Activated CD8-positive, alpha-beta T cell treated with anti-CD3 and anti-CD28 coated beads, Interleukin-2, amount 10 ng/mL, durations not matched to agents 7 days and 5 days (primary cell): ENCODE measurements at regions not wholly inside any gene's neighbourhood (a gene's known extent, or its start where the extent isn't known, plus 50 kb on each side); places are given as distances from the start of the nearest gene placed in this dataset.
"Not testable (repeated sequence)": the region's sequence is repeated elsewhere in the genome, so short reads cannot be mapped to it uniquely, and the experiment has no call there.

Experiments used
- ATAC-seq: fragments of 150-1000 bp; cut with Tn5 transposase; one replicate; pipeline ENCODE4 v1.10.0; 2021; ENCODE audit warnings: moderate library complexity
- CTCF ChIA-PET: fragments of 350-600 bp; sonication (Branson Sonifier 250); formaldehyde crosslinking; loops from one replicate; lab custom pipeline; 2021; ENCODE audit warnings: antibody characterized with exemption; lab: Charles Lee
- POLR2A ChIA-PET: fragments of 350-600 bp; sonication (Branson Sonifier 250); formaldehyde crosslinking; loops from one replicate; lab custom pipeline; 2021; ENCODE audit warnings: antibody characterized with exemption; lab: Charles Lee
- DNase-seq: peaks from one replicate; pipeline ENCODE4 v3.0.0-alpha.2; 2020
- H3K27ac Mint-ChIP-seq: one replicate; pipeline ENCODE4 v1.8.0; 2021; ENCODE audit warnings: mild to moderate bottlenecking, mixed read lengths
- H3K27me3 Mint-ChIP-seq: one replicate; pipeline ENCODE4 v1.8.0; 2021; ENCODE audit warnings: low read depth, mixed read lengths
- H3K36me3 Mint-ChIP-seq: one replicate; pipeline ENCODE4 v1.8.0; 2021; ENCODE audit warnings: low read depth, mixed read lengths
- H3K4me1 Mint-ChIP-seq: one replicate; pipeline ENCODE4 v1.8.0; 2021; ENCODE audit warnings: low read depth, mixed read lengths
- H3K4me3 Mint-ChIP-seq: one replicate; pipeline ENCODE4 v1.8.0; 2021; ENCODE audit warnings: mild to moderate bottlenecking, mixed read lengths
- H3K9me3 Mint-ChIP-seq: one replicate; pipeline ENCODE4 v1.8.0; 2022; ENCODE audit warnings: mixed read lengths; ENCODE audit not compliant: insufficient read depth

DNA sequence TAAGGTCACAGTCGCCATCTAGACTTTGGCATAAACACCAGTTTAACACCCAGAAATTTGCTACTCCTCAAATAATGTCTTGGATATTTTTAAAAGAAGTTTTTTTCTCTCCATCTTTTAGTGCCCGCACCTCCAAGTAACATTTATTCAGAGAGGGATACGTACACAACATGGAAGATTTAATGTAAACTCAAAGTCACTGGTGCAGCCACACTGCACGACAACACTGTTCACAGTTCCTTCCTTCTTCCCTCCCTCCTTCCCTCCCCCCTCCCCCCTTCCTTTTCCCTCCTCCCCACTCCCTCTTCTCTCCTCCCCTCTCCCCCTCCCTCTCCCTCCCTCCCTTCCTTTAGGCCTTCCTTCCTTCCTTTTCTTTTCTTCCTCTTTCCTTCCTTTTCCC is 56.5 kb downstream of the NPPC start:
- no peak overlapping the region for H3K27ac Mint-ChIP-seq
- H3K4me3 Mint-ChIP-seq = no peak overlapping the region
- no peaks in the 10 kb centered on the region for H3K36me3 Mint-ChIP-seq
- ChIA-PET CTCF (no interaction called here), POLR2A (no interaction called here)
- DNase-seq (no peak), ATAC-seq (no peak)
- no peaks in the 10 kb centered on the region for H3K4me1 Mint-ChIP-seq
- H3K9me3 Mint-ChIP-seq = peaks cover 4% of the 10 kb centered on the region
- H3K27me3 Mint-ChIP-seq = peaks cover 8% of the 10 kb centered on the region

GRCh38 chr2:231869016-231869415 is 57.2 kb downstream of the NPPC start:
- H3K4me1 Mint-ChIP-seq, CTCF ChIA-PET, H3K36me3 Mint-ChIP-seq, ATAC-seq, H3K27me3 Mint-ChIP-seq, H3K4me3 Mint-ChIP-seq, POLR2A ChIA-PET, H3K27ac Mint-ChIP-seq, DNase-seq, H3K9me3 Mint-ChIP-seq: not testable (repeated sequence)

- POLR2A ChIA-PET = interaction anchor here (0.6 kb wide), 1 partner anchor 1896 kb away, joined by 3 read pairs; no protein-coding TSS in a partner anchor
- Mint-ChIP-seq H3K36me3 (no peaks in the 10 kb centered on the region), H3K9me3 (peaks cover 4% of the 10 kb centered on the region), H3K4me1 (no peaks in the 10 kb centered on the region), H3K27me3 (peaks cover 8% of the 10 kb centered on the region), H3K4me3 (no peak overlapping the region), H3K27ac (no peak overlapping the region)
- no peak for ATAC-seq
- DNase-seq = no peak
- CTCF ChIA-PET = no interaction called here
Measured at GRCh38 chr2:231866450-231866849, 59.7 kb downstream of the NPPC start.

DNA sequence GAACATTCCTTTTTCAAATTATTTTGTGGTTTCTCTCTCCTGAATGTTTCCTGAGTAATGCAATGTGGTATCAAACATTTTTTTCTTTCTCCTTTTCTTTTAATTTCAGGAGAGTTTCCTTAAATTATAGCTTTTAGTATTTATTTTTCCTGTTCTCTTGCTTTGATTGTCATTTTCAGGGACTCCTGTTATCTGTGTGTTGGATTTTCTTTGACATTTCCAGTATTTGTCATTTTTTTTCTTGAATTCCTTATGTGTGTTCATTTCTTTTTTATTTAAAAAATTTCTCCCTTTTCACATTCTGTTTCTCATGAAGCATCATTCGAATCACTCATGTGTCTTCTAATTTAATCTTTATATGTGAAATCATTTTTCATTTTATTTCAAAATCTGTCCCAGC is 61.0 kb downstream of the NPPC start:
- Mint-ChIP-seq H3K27ac (no peak overlapping the region), H3K27me3 (peaks cover 5% of the 10 kb centered on the region), H3K4me1 (no peaks in the 10 kb centered on the region), H3K36me3 (no peaks in the 10 kb centered on the region), H3K9me3 (peaks cover 4% of the 10 kb centered on the region), H3K4me3 (no peak overlapping the region)
- ATAC-seq = no peak
- POLR2A ChIA-PET = no interaction called here
- CTCF ChIA-PET = no interaction called here
- no peak for DNase-seq

DNA sequence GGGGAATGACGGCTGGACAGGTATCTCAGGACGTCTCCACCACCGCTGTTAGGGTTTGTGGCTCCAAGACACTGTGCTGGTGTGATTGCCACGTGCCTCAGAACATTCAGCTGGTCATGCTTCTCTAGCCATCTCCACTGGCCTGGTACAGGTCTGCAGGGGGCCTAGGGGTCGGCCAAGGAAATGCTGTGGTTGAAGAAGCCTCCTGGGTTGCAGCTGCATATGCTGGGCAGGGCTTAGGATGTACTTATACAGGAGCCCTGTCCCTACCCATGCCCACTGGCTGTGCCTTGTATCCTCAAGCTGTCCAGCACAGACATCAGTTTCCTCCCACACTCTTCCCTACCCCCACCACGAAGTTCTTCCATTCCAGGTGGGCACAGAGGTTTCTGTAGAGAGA is 64.1 kb downstream of the NPPC start:
- ATAC-seq = no peak
- no peak overlapping the region for H3K27ac Mint-ChIP-seq
- H3K4me1 Mint-ChIP-seq = no peaks in the 10 kb centered on the region
- H3K27me3 Mint-ChIP-seq = peaks cover 3% of the 10 kb centered on the region
- H3K4me3 Mint-ChIP-seq = no peak overlapping the region
- CTCF ChIA-PET = no interaction called here
- no peaks in the 10 kb centered on the region for H3K36me3 Mint-ChIP-seq
- DNase-seq = no peak
- POLR2A ChIA-PET = no interaction called here
- peaks cover 4% of the 10 kb centered on the region for H3K9me3 Mint-ChIP-seq

DNA sequence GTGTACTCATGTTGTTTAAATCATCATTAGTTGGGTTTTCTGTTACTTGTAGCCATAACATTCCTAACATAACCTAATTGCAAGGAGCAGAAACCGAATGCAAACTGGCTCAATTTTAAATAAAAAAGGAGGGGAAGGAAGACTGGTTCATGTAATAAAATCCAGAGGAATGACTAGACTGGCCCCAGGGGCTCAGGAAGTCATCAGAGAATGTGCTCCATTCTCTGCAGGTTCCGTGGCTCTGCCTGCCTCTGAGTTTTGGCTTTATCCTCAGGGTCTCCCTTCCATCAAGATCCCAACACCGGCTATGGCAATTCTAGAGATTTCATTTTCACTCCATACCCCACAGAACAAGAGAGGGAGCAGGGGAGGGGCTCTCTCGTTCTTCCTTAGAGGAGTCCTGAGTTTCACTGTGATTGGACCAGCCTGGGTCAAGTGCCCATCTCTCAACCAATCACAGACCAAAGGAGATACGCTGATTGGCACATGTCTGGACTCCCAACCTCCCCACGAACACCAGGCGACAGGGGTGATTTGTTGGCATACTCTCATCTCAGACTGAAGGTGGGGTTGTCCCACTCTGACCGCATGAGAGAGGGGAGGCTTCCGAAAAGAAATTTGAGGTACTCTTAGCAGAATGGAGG is 64.8 kb downstream of the NPPC start:
- ChIA-PET POLR2A (no interaction called here), CTCF (no interaction called here)
- Mint-ChIP-seq H3K27me3 (peaks cover 2% of the 10 kb centered on the region), H3K9me3 (peaks cover 4% of the 10 kb centered on the region), H3K4me1 (no peaks in the 10 kb centered on the region), H3K36me3 (no peaks in the 10 kb centered on the region), H3K27ac (no peak overlapping the region), H3K4me3 (no peak overlapping the region)
- ATAC-seq = no peak
- DNase-seq = no peak
